ENCODE measurements at regions not wholly inside any gene's neighbourhood (a gene's known extent, or its start where the extent isn't known, plus 50 kb on each side); places are given as distances from the start of the nearest gene placed in this dataset.

- WGBS, 2 donors, result 53 to 76% methylated on average over 5 of the region's 5 CpGs
- DNase-seq (peak; percentile 20 to 55 (median 42)), ATAC-seq (ENCODE audit: insufficient read depth, low FRiP score) (peak; percentile 64)
- no peak overlapping the region for H3K9ac ChIP-seq (ENCODE audit: insufficient read depth in 1 of 2, low read length in 2 of 2)
- peaks cover 0 to 3% (median 0%) of the 10 kb centered on the region in 4 donors for H3K9me3 ChIP-seq (ENCODE audit: control insufficient read depth in 4 of 4, insufficient read depth in 3 of 4, low read length in 3 of 4)
- H3K27ac ChIP-seq (ENCODE audit: low read depth in 1 of 2, low read length in 1 of 2), result no peak overlapping the region
- peaks cover 2 to 17% (median 7%) of the 10 kb centered on the region in 5 donors for H3K4me1 ChIP-seq (ENCODE audit: control insufficient read depth in 5 of 5, insufficient read depth in 5 of 5, low read length in 5 of 5)
- H3K4me3 ChIP-seq, result no peak overlapping the region
- no peak for TF ChIP-seq CTCF (IDR thresholded peaks at IDR 0.05; ENCODE audit: control extremely low read depth, extremely low read depth)
- H3K36me3 ChIP-seq (ENCODE audit: control insufficient read depth in 4 of 4, insufficient read depth in 4 of 4, low read length in 4 of 4), result no peaks in the 10 kb centered on the region
- H3K27me3 ChIP-seq (ENCODE audit: control insufficient read depth in 3 of 3, insufficient read depth in 3 of 3, low read length in 2 of 3), result no peaks in the 10 kb centered on the region
Measured at GRCh38 chr13:33446821-33447725, 161.5 kb upstream of the STARD13 start.

- no peaks in the 10 kb centered on the region for H3K36me3 ChIP-seq (ENCODE audit: control insufficient read depth in 4 of 4, insufficient read depth in 4 of 4, low read length in 4 of 4)
- peaks cover 2 to 29% (median 7%) of the 10 kb centered on the region in 5 donors for H3K4me1 ChIP-seq (ENCODE audit: control insufficient read depth in 5 of 5, insufficient read depth in 5 of 5, low read length in 5 of 5)
- H3K27ac ChIP-seq (ENCODE audit: low read depth in 1 of 2, low read length in 1 of 2), result no peak overlapping the region
- 94 to 95% methylated on average over 1 of the region's 1 CpG for WGBS, 2 donors
- DNase-seq (no peak), ATAC-seq (ENCODE audit: insufficient read depth, low FRiP score) (no peak)
- no peaks in the 10 kb centered on the region for H3K27me3 ChIP-seq (ENCODE audit: control insufficient read depth in 3 of 3, insufficient read depth in 3 of 3, low read length in 2 of 3)
- H3K9ac ChIP-seq (ENCODE audit: insufficient read depth in 1 of 2, low read length in 2 of 2), result no peak overlapping the region
- TF ChIP-seq CTCF (IDR thresholded peaks at IDR 0.05; ENCODE audit: control extremely low read depth, extremely low read depth), result no peak
- no peak overlapping the region for H3K4me3 ChIP-seq
- peaks cover 0 to 3% (median 0%) of the 10 kb centered on the region in 4 donors for H3K9me3 ChIP-seq (ENCODE audit: control insufficient read depth in 4 of 4, insufficient read depth in 3 of 4, low read length in 3 of 4)
Measured at GRCh38 chr13:33448889-33449288, 163.3 kb upstream of the STARD13 start.

GRCh38 chr13:33450956-33451709 is 165.6 kb upstream of the STARD13 start:
- no peak for DNase-seq
- TF ChIP-seq CTCF (IDR thresholded peaks at IDR 0.05; ENCODE audit: control extremely low read depth, extremely low read depth), result no peak
- Histone ChIP-seq H3K36me3 (ENCODE audit: control insufficient read depth in 4 of 4, insufficient read depth in 4 of 4, low read length in 4 of 4) (no peaks in the 10 kb centered on the region), H3K4me3 (no peak overlapping the region), H3K4me1 (ENCODE audit: control insufficient read depth in 5 of 5, insufficient read depth in 5 of 5, low read length in 5 of 5) (peaks cover 2 to 26% (median 7%) of the 10 kb centered on the region in 5 donors), H3K27ac (ENCODE audit: low read depth in 1 of 2, low read length in 1 of 2) (no peak overlapping the region), H3K9ac (ENCODE audit: insufficient read depth in 1 of 2, low read length in 2 of 2) (no peak overlapping the region), H3K9me3 (ENCODE audit: control insufficient read depth in 4 of 4, insufficient read depth in 3 of 4, low read length in 3 of 4) (peaks cover 0 to 3% (median 0%) of the 10 kb centered on the region in 4 donors), H3K27me3 (ENCODE audit: control insufficient read depth in 3 of 3, insufficient read depth in 3 of 3, low read length in 2 of 3) (no peaks in the 10 kb centered on the region)
- WGBS, 2 donors, result 75 to 89% methylated on average over 6 of the region's 6 CpGs
- no peak for ATAC-seq (ENCODE audit: insufficient read depth, low FRiP score)

All from lung (tissue), 11 donors.